ENCODE measurements at regions not wholly inside any gene's neighbourhood (a gene's known extent, or its start where the extent isn't known, plus 50 kb on each side); places are given as distances from the start of the nearest gene placed in this dataset.
"Not testable (repeated sequence)": the region's sequence is repeated elsewhere in the genome, so short reads cannot be mapped to it uniquely, and the experiment has no call there.

GRCh38 chr10:9015447-9015846 is 961.0 kb downstream of the GATA3 start:
- DNase-seq, result no peak

GRCh38 chr10:9016930-9017329 is 962.4 kb downstream of the GATA3 start:
- DNase-seq, result no peak

- DNase-seq, result no peak
Observed at GRCh38 chr10:9018195-9019173, 964.0 kb downstream of the GATA3 start.

- no peak for DNase-seq
Observed at GRCh38 chr10:9023206-9023605, 968.7 kb downstream of the GATA3 start.

GRCh38 chr10:9024210-9024609 is 969.7 kb downstream of the GATA3 start:
- no peak for DNase-seq

GRCh38 chr10:9028231-9028630 is 973.7 kb downstream of the GATA3 start:
- no peak for DNase-seq

- no peak for DNase-seq
Observed at GRCh38 chr10:9035355-9035754, 980.9 kb downstream of the GATA3 start.

- no peak for DNase-seq
Observed at GRCh38 chr10:9036711-9037204, 982.3 kb downstream of the GATA3 start.

GRCh38 chr10:9038146-9038714 is 983.7 kb downstream of the GATA3 start:
- no peak for DNase-seq

- DNase-seq, result no peak
Observed at GRCh38 chr10:9043466-9043865, 989.0 kb downstream of the GATA3 start.

- DNase-seq, result no peak
Observed at GRCh38 chr10:9045311-9045710, 990.8 kb downstream of the GATA3 start.

GRCh38 chr10:9051328-9051974 is 997.0 kb downstream of the GATA3 start:
- no peak for DNase-seq

GRCh38 chr10:9052767-9053166 is 998.3 kb downstream of the GATA3 start:
- DNase-seq, result no peak

GRCh38 chr10:9056521-9056920 is 1002.0 kb downstream of the GATA3 start:
- no peak for DNase-seq

- not testable (repeated sequence) for DNase-seq
Observed at GRCh38 chr10:9057293-9057692, 1002.8 kb downstream of the GATA3 start.

GRCh38 chr10:9060314-9060713 is 1005.8 kb downstream of the GATA3 start:
- DNase-seq, result no peak

- DNase-seq, result no peak
Observed at GRCh38 chr10:9061871-9062270, 1007.4 kb downstream of the GATA3 start.

- no peak for DNase-seq
Observed at GRCh38 chr10:9066152-9066551, 1011.7 kb downstream of the GATA3 start.

- no peak for DNase-seq
Observed at GRCh38 chr10:9068003-9068402, 1013.5 kb downstream of the GATA3 start.

- no peak for DNase-seq
Observed at GRCh38 chr10:9069136-9069535, 1014.6 kb downstream of the GATA3 start.

- DNase-seq, result no peak
Observed at GRCh38 chr10:9075420-9075819, 1020.9 kb downstream of the GATA3 start.

- DNase-seq, result no peak
Observed at GRCh38 chr10:9076066-9076465, 1021.6 kb downstream of the GATA3 start.

- no peak for DNase-seq
Observed at GRCh38 chr10:9081253-9081652, 1026.8 kb downstream of the GATA3 start.

GRCh38 chr10:9081961-9082360 is 1027.5 kb downstream of the GATA3 start:
- no peak for DNase-seq
